ENCODE measurements at regions not wholly inside any gene's neighbourhood (a gene's known extent, or its start where the extent isn't known, plus 50 kb on each side); places are given as distances from the start of the nearest gene placed in this dataset.

GRCh38 chr4:33911959-33912358 lies 2332.4 kb downstream of the ARAP2 start:
- TF ChIP-seq CTCF (conservative IDR thresholded peaks at IDR 0.05; ENCODE audit: low read depth, low read length) (no peak), EZH2 (IDR thresholded peaks at IDR 0.05; ENCODE audit: low read length, unreplicated experiment) (no peak), EZH2phosphoT487 (IDR thresholded peaks at IDR 0.05; ENCODE audit: borderline replicate concordance, low read length) (no peak)
